ENCODE measurements at regions not wholly inside any gene's neighbourhood (a gene's known extent, or its start where the extent isn't known, plus 50 kb on each side); places are given as distances from the start of the nearest gene placed in this dataset.

- no peaks in the 10 kb centered on the region for H3K27me3 Mint-ChIP-seq (ENCODE audit: low read depth)
- POLR2A ChIA-PET, result no interaction called here
- ATAC-seq, result no peak
These were observed 724.0 kb upstream of the MIR17HG start for GRCh38 chr13:90623318-90624011.

GRCh38 chr13:90627813-90628212, 719.7 kb upstream of the MIR17HG start:
- Mint-ChIP-seq H3K27me3 (ENCODE audit: low read depth) (no peaks in the 10 kb centered on the region), H3K27ac (no peak overlapping the region), H3K9me3 (no peaks in the 10 kb centered on the region), H3K36me3 (no peaks in the 10 kb centered on the region), H3K4me3 (no peak overlapping the region), H3K4me1 (0 out of 2 replicates have a peak, but pooled peaks cover 5% of the 10 kb centered on the region)
- TF ChIP-seq GRHL2 (CRISPR knock-in tag; IDR thresholded peaks at IDR 0.05; ENCODE audit: insufficient replicate concordance, severe bottlenecking) (no peak), ETV6 (CRISPR knock-in tag; IDR thresholded peaks at IDR 0.05) (no peak), ZNF671 (CRISPR knock-in tag; IDR thresholded peaks at IDR 0.05) (no peak), GTF2I (CRISPR knock-in tag; conservative IDR thresholded peaks at IDR 0.05) (no peak), HMGA2 (CRISPR knock-in tag; IDR thresholded peaks at IDR 0.05) (no peak), FOXP1 (CRISPR knock-in tag; IDR thresholded peaks at IDR 0.05; ENCODE audit: borderline replicate concordance) (no peak)
- TF ChIP-seq, protein P1, sequence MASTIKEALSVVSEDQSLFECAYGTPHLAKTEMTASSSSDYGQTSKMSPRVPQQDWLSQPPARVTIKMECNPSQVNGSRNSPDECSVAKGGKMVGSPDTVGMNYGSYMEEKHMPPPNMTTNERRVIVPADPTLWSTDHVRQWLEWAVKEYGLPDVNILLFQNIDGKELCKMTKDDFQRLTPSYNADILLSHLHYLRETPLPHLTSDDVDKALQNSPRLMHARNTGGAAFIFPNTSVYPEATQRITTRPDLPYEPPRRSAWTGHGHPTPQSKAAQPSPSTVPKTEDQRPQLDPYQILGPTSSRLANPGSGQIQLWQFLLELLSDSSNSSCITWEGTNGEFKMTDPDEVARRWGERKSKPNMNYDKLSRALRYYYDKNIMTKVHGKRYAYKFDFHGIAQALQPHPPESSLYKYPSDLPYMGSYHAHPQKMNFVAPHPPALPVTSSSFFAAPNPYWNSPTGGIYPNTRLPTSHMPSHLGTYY (CRISPR knock-in tag; IDR thresholded peaks at IDR 0.05), result no peak
- TF ChIP-seq, protein P2, sequence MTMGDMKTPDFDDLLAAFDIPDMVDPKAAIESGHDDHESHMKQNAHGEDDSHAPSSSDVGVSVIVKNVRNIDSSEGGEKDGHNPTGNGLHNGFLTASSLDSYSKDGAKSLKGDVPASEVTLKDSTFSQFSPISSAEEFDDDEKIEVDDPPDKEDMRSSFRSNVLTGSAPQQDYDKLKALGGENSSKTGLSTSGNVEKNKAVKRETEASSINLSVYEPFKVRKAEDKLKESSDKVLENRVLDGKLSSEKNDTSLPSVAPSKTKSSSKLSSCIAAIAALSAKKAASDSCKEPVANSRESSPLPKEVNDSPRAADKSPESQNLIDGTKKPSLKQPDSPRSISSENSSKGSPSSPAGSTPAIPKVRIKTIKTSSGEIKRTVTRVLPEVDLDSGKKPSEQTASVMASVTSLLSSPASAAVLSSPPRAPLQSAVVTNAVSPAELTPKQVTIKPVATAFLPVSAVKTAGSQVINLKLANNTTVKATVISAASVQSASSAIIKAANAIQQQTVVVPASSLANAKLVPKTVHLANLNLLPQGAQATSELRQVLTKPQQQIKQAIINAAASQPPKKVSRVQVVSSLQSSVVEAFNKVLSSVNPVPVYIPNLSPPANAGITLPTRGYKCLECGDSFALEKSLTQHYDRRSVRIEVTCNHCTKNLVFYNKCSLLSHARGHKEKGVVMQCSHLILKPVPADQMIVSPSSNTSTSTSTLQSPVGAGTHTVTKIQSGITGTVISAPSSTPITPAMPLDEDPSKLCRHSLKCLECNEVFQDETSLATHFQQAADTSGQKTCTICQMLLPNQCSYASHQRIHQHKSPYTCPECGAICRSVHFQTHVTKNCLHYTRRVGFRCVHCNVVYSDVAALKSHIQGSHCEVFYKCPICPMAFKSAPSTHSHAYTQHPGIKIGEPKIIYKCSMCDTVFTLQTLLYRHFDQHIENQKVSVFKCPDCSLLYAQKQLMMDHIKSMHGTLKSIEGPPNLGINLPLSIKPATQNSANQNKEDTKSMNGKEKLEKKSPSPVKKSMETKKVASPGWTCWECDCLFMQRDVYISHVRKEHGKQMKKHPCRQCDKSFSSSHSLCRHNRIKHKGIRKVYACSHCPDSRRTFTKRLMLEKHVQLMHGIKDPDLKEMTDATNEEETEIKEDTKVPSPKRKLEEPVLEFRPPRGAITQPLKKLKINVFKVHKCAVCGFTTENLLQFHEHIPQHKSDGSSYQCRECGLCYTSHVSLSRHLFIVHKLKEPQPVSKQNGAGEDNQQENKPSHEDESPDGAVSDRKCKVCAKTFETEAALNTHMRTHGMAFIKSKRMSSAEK (CRISPR knock-in tag; IDR thresholded peaks at IDR 0.05; ENCODE audit: borderline replicate concordance), result no peak
- POLR2A ChIA-PET, result no interaction called here
- CTCF ChIA-PET, result no interaction called here
- ATAC-seq, result no peak
- DNase-seq (ENCODE audit: low spot score), result no peak

More at GRCh38 chr13:90623318-90624011, 724.0 kb upstream of the MIR17HG start:
- no peak for DNase-seq (ENCODE audit: low spot score)
- no peak overlapping the region for H3K27ac Mint-ChIP-seq
- H3K4me1 Mint-ChIP-seq, result no peaks in the 10 kb centered on the region
- TF ChIP-seq ATF1 (CRISPR knock-in tag; IDR thresholded peaks at IDR 0.05) (no peak), FOXP1 (CRISPR knock-in tag; IDR thresholded peaks at IDR 0.05; ENCODE audit: borderline replicate concordance) (no peak), GRHL2 (CRISPR knock-in tag; IDR thresholded peaks at IDR 0.05; ENCODE audit: insufficient replicate concordance, severe bottlenecking) (no peak), CREM (CRISPR knock-in tag; IDR thresholded peaks at IDR 0.05) (no peak), NFE2L1 (CRISPR knock-in tag; IDR thresholded peaks at IDR 0.05) (no peak), ZNF219 (CRISPR knock-in tag; IDR thresholded peaks at IDR 0.05; ENCODE audit: borderline replicate concordance) (no peak), JUN (CRISPR knock-in tag; IDR thresholded peaks at IDR 0.05) (no peak), SMAD3 (CRISPR knock-in tag; IDR thresholded peaks at IDR 0.05; ENCODE audit: borderline replicate concordance) (no peak), KAT7 (CRISPR knock-in tag; IDR thresholded peaks at IDR 0.05; ENCODE audit: borderline replicate concordance) (no peak), SMAD4 (CRISPR knock-in tag; IDR thresholded peaks at IDR 0.05) (no peak), ATF3 (CRISPR knock-in tag; conservative IDR thresholded peaks at IDR 0.05) (no peak)
- TF ChIP-seq, protein P3, sequence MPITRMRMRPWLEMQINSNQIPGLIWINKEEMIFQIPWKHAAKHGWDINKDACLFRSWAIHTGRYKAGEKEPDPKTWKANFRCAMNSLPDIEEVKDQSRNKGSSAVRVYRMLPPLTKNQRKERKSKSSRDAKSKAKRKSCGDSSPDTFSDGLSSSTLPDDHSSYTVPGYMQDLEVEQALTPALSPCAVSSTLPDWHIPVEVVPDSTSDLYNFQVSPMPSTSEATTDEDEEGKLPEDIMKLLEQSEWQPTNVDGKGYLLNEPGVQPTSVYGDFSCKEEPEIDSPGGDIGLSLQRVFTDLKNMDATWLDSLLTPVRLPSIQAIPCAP (CRISPR knock-in tag; IDR thresholded peaks at IDR 0.05), result no peak
- CTCF ChIA-PET, result no interaction called here
- H3K4me3 Mint-ChIP-seq, result no peak overlapping the region
- H3K36me3 Mint-ChIP-seq, result peaks cover 2% of the 10 kb centered on the region
- H3K9me3 Mint-ChIP-seq, result peaks cover 6% of the 10 kb centered on the region
